Smooth muscle cell (in vitro differentiated cells): ENCODE measurements at regions not wholly inside any gene's neighbourhood (a gene's known extent, or its start where the extent isn't known, plus 50 kb on each side); places are given as distances from the start of the nearest gene placed in this dataset.

Source experiments
- DNase-seq: peaks from one replicate; lab custom pipeline; 2025; ENCODE audit not compliant: unreplicated experiment; lab: John Stamatoyannopoulos, UW
- H2AFZ ChIP-seq: fragments of 200-600 bp; sonication (generic); 2 replicates; pipeline ENCODE4 v1.6.0; 2016; ENCODE audit warnings: antibody characterized with exemption, low read depth, mild to moderate bottlenecking
- H3F3A ChIP-seq: fragments of 200-600 bp; sonication (generic); 2 replicates; pipeline ENCODE4 v1.6.0; 2017; ENCODE audit warnings: antibody characterized with exemption, low read depth
- H3K27ac ChIP-seq: fragments of 200-600 bp; sonication (generic); 2 replicates; pipeline ENCODE4 v1.5.1; 2016; ENCODE audit warnings: low read depth, mild to moderate bottlenecking
- H3K27me3 ChIP-seq: fragments of 200-600 bp; sonication (generic); 2 replicates; pipeline ENCODE4 v1.6.1; 2016; ENCODE audit warnings: low read depth, mild to moderate bottlenecking
- H3K36me3 ChIP-seq: fragments of 200-600 bp; sonication (generic); 2 replicates; pipeline ENCODE4 v1.5.1; 2016; ENCODE audit warnings: low read depth
- H3K4me1 ChIP-seq: fragments of 200-600 bp; sonication (generic); 2 replicates; pipeline ENCODE4 v1.5.1; 2016; ENCODE audit warnings: low read depth
- H3K4me2 ChIP-seq: fragments of 200-600 bp; sonication (generic); 2 replicates; pipeline ENCODE4 v1.6.0; 2016; ENCODE audit warnings: mild to moderate bottlenecking
- H3K4me3 ChIP-seq: fragments of 200-600 bp; sonication (generic); 2 replicates; pipeline ENCODE4 v1.5.1; 2016; ENCODE audit warnings: mild to moderate bottlenecking
- H3K79me2 ChIP-seq: fragments of 200-600 bp; sonication (generic); 2 replicates; pipeline ENCODE4 v1.6.0; 2016; ENCODE audit warnings: low read depth, mild to moderate bottlenecking
- H3K9ac ChIP-seq: fragments of 200-600 bp; sonication (generic); 2 replicates; pipeline ENCODE4 v1.6.0; 2016; ENCODE audit warnings: low read depth
- H3K9me3 ChIP-seq: fragments of 200-600 bp; sonication (generic); replicated peaks from 2 replicates; pipeline ENCODE4 v1.5.1; 2016; ENCODE audit warnings: low read depth
- H4K20me1 ChIP-seq: fragments of 200-600 bp; sonication (generic); 2 replicates; pipeline ENCODE4 v1.6.0; 2016; ENCODE audit warnings: low read depth
- WGBS: methylation state at CpG from one replicate; pipeline ENCODE4 v1.1.7; 2016; ENCODE audit warnings: low lambda C conversion rate; 5-methylcytosine and 5-hydroxymethylcytosine counted together
- TF ChIP-seq, protein P1 (sequence below): fragments of 200-600 bp; sonication (generic); IDR thresholded peaks from 2 replicates; pipeline ENCODE4 v1.5.1; 2017; ENCODE audit warnings: borderline replicate concordance, mild to moderate bottlenecking, antibody characterized with exemption; ENCODE audit not compliant: insufficient read depth, poor library complexity, severe bottlenecking

DNA sequence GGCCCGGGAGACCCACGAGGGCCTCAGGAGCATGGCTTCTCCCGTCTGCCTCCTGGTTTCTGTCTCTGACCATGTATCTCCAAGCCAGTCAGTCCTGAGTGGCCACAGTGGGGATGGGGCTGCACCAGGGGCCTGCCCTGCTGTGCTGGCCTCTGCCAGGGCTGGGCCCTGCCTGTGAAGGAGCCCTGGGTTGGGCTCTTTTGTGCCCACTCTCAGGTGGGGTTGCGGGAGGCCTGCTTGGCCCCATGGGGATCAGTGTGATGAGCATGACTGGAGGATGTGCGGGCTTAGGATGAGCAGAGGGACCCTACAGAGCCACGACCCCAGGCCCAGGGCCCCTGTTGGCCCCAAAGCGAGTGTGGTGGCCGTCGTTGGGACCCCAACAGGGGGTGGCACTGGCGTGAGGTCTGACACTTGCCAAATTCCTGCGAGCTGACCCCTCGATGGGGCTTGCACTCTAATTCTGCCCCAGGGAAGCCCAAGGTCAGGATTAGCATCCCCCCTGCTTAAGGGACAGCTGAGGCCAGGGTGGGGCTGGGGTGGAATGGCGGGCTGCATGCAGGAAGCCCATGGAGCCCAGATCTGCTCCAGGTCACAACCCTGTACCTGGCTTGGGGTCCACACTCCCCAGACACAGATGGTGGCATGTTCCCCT is 90.0 kb upstream of the BHLHE23 start:
- H3K4me1 ChIP-seq, result no peaks in the 10 kb centered on the region
- 88% methylated on average over 13 of the region's 13 CpGs for WGBS
- no peak overlapping the region for H3K9ac ChIP-seq
- H3K36me3 ChIP-seq, result no peaks in the 10 kb centered on the region
- H3K27me3 ChIP-seq, result peaks cover 36% of the 10 kb centered on the region
- H3F3A ChIP-seq, result no peaks in the 10 kb centered on the region
- DNase-seq, result no peak
- no peaks in the 10 kb centered on the region for H3K9me3 ChIP-seq
- no peak overlapping the region for H3K4me3 ChIP-seq
- H2AFZ ChIP-seq, result no peak overlapping the region
- TF ChIP-seq, protein P1, sequence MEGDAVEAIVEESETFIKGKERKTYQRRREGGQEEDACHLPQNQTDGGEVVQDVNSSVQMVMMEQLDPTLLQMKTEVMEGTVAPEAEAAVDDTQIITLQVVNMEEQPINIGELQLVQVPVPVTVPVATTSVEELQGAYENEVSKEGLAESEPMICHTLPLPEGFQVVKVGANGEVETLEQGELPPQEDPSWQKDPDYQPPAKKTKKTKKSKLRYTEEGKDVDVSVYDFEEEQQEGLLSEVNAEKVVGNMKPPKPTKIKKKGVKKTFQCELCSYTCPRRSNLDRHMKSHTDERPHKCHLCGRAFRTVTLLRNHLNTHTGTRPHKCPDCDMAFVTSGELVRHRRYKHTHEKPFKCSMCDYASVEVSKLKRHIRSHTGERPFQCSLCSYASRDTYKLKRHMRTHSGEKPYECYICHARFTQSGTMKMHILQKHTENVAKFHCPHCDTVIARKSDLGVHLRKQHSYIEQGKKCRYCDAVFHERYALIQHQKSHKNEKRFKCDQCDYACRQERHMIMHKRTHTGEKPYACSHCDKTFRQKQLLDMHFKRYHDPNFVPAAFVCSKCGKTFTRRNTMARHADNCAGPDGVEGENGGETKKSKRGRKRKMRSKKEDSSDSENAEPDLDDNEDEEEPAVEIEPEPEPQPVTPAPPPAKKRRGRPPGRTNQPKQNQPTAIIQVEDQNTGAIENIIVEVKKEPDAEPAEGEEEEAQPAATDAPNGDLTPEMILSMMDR, result no peak
- no peaks in the 10 kb centered on the region for H3K79me2 ChIP-seq
- H3K27ac ChIP-seq, result no peak overlapping the region
- H3K4me2 ChIP-seq, result no peak overlapping the region
- no peaks in the 10 kb centered on the region for H4K20me1 ChIP-seq

DNA sequence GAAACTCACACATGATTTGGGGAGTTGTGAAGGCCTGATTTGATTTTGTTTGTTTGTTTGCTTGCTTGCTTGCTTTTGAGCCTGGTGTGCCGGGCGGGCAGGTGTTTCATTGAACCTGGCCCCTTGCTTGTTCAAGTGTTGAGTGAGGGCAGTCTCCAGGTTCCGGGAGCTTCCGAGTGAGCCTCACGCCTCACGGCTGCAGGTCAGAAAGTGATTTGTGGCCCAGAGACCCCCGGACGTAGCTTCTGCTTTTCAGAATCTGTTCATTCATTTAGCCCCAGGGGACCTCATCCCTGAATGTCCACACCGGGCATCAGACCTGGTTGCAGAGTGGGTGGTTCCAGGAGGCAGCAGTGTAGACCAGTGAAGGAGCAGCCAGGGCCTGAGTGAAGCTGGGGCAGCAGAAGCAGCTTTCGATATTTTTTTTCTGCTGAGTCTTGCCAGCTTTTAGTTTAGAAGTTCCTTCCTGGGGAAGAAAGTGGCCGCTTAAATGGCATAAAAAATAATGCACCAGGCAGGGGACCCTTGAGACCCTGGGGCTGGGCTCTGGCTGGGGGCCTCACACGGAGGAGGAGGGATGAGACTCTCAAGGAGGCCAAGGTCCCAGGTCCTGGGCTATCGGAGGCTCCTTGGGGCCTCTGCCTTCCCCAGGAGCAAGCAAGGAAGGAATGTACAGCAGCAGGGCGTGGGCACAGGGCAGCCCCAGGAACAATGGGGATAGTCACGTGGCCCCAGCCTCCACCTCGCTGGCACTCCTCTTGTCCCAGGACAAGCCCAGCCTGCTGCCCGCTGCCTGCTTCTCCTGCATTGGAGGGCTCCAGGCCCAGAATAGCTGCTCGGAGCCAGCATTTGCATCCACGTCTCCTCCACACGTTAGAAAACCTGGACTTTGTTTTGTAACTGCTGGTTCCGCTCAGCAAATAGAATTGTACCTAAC is 89.2 kb upstream of the BHLHE23 start:
- Histone ChIP-seq H3K4me2 (no peak overlapping the region), H3F3A (no peaks in the 10 kb centered on the region), H3K27ac (no peak overlapping the region), H3K36me3 (no peaks in the 10 kb centered on the region), H3K4me3 (no peak overlapping the region), H3K9me3 (no peaks in the 10 kb centered on the region), H4K20me1 (no peaks in the 10 kb centered on the region), H3K79me2 (no peaks in the 10 kb centered on the region), H3K27me3 (peaks cover 29% of the 10 kb centered on the region), H3K4me1 (no peaks in the 10 kb centered on the region), H2AFZ (no peak overlapping the region), H3K9ac (no peak overlapping the region)
- TF ChIP-seq, protein P1, result no peak
- DNase-seq, result no peak
- WGBS, result 87% methylated on average over 21 of the region's 21 CpGs

DNA sequence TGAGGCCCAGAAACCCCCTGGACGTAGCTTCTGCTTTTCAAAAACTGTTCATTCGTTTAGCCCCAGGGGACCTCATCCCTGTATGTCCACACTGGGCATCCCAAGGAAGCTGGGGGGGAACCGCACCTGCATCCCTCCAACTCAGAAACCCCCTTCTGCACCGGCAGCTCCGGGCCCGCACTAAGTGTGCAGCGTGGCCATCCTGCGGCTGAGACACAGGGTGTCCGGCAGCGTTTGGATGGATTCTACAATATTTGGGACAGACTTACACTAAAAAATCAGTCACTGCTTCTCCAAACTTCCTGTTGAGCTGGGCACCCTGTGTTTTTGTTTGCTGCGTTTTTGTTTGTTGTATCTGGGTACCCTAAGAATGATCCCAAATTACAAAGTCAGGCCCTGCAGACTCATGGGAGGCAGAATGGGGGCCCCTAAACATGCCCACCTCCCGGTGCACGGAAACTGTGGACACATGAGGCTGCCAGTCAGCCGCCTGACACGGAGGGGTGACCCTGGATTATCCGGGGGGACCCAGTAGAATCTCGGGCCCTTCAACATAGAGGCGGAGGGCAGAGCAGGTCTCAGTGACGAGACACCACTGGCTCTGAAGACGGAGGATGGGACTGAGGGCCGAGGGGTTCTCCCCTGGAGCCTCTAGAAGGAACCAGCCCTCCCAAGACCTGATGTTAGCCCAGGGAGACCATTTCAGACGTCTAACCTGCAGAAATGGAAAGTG is 88.2 kb upstream of the BHLHE23 start:
- no peaks in the 10 kb centered on the region for H3F3A ChIP-seq
- H3K79me2 ChIP-seq, result no peaks in the 10 kb centered on the region
- peaks cover 19% of the 10 kb centered on the region for H3K27me3 ChIP-seq
- H3K36me3 ChIP-seq, result no peaks in the 10 kb centered on the region
- no peaks in the 10 kb centered on the region for H3K4me1 ChIP-seq
- no peak overlapping the region for H2AFZ ChIP-seq
- DNase-seq, result no peak
- no peaks in the 10 kb centered on the region for H4K20me1 ChIP-seq
- TF ChIP-seq, protein P1, result no peak
- no peak overlapping the region for H3K4me2 ChIP-seq
- H3K9ac ChIP-seq, result no peak overlapping the region
- H3K9me3 ChIP-seq, result no peaks in the 10 kb centered on the region
- H3K4me3 ChIP-seq, result no peak overlapping the region
- 86% methylated on average over 22 of the region's 22 CpGs for WGBS
- no peak overlapping the region for H3K27ac ChIP-seq
